GM19467 (cell line): ENCODE measurements at regions not wholly inside any gene's neighbourhood (a gene's known extent, or its start where the extent isn't known, plus 50 kb on each side); places are given as distances from the start of the nearest gene placed in this dataset.
"Not testable (repeated sequence)": the region's sequence is repeated elsewhere in the genome, so short reads cannot be mapped to it uniquely, and the experiment has no call there.

ENCODE experiments used
- ATAC-seq: cut with Tn5 transposase; IDR thresholded peaks from one replicate; pipeline ENCODE4 v1.9.1; 2021; ENCODE audit warnings: mild to moderate bottlenecking, moderate library complexity; ENCODE audit not compliant: unreplicated experiment

- ATAC-seq: no peak
Measured at GRCh38 chr10:57395923-57396322, 871.8 kb downstream of the IPMK start.

GRCh38 chr10:57367412-57367811, 900.3 kb downstream of the IPMK start:
- no peak for ATAC-seq

GRCh38 chr10:57362811-57363210, 904.9 kb downstream of the IPMK start:
- ATAC-seq: peak; percentile 63

- ATAC-seq: no peak
Measured at GRCh38 chr10:57353403-57354003, 914.2 kb downstream of the IPMK start.

- no peak for ATAC-seq
Measured at GRCh38 chr10:57351076-57351475, 916.6 kb downstream of the IPMK start.

- no peak for ATAC-seq
Measured at GRCh38 chr10:57341294-57341693, 926.4 kb downstream of the IPMK start.

GRCh38 chr10:57338823-57339558, 928.7 kb downstream of the IPMK start:
- peak; percentile 59 for ATAC-seq

- ATAC-seq: no peak
Measured at GRCh38 chr10:57336865-57337264, 930.8 kb downstream of the IPMK start.

- no peak for ATAC-seq
Measured at GRCh38 chr10:57336341-57336740, 931.4 kb downstream of the IPMK start.

- no peak for ATAC-seq
Measured at GRCh38 chr10:57334523-57334922, 933.2 kb downstream of the IPMK start.

- ATAC-seq: no peak
Measured at GRCh38 chr10:57333880-57334279, 933.8 kb downstream of the IPMK start.

- ATAC-seq: not testable (repeated sequence)
Measured at GRCh38 chr10:57321400-57321854, 946.3 kb downstream of the IPMK start.

GRCh38 chr10:57320416-57320815, 947.3 kb downstream of the IPMK start:
- ATAC-seq: no peak

GRCh38 chr10:57314046-57314445, 953.0 kb upstream of the ZWINT start:
- no peak for ATAC-seq

GRCh38 chr10:57303566-57303965, 942.5 kb upstream of the ZWINT start:
- no peak for ATAC-seq

GRCh38 chr10:57300718-57301117, 939.7 kb upstream of the ZWINT start:
- ATAC-seq: no peak

- ATAC-seq: no peak
Measured at GRCh38 chr10:57294698-57295097, 933.6 kb upstream of the ZWINT start.

GRCh38 chr10:57288754-57289153, 927.7 kb upstream of the ZWINT start:
- no peak for ATAC-seq

GRCh38 chr10:57262892-57263291, 901.8 kb upstream of the ZWINT start:
- ATAC-seq: no peak

GRCh38 chr10:57260175-57260574, 899.1 kb upstream of the ZWINT start:
- no peak for ATAC-seq

GRCh38 chr10:57249615-57250281, 888.7 kb upstream of the ZWINT start:
- no peak for ATAC-seq

GRCh38 chr10:57247271-57247670, 886.2 kb upstream of the ZWINT start:
- no peak for ATAC-seq
